Pancreas (tissue), 10 donors: ENCODE measurements at regions not wholly inside any gene's neighbourhood (a gene's known extent, or its start where the extent isn't known, plus 50 kb on each side); places are given as distances from the start of the nearest gene placed in this dataset.
"Not testable (repeated sequence)": the region's sequence is repeated elsewhere in the genome, so short reads cannot be mapped to it uniquely, and the experiment has no call there.

ENCODE experiments used
- ATAC-seq, 4 donors: fragments of 200-7000 bp; cut with Tn5 transposase; one replicate each; pipeline versions ENCODE4 v1.8.0 to v1.9.1; 2020; ENCODE audit warnings: mild to moderate bottlenecking in 4 of 4, moderate library complexity in 4 of 4
- DNase-seq, 6 donors: peaks; one replicate each; pipeline ENCODE4 v3.0.0-alpha.2; 2020
- FAIRE-seq: peaks from 2 replicates; lab custom pipeline; 2012; peaks lifted over from hg19 to GRCh38; lab: Jason Lieb, UNC
- H3K27ac ChIP-seq, 4 donors: fragments of 200-600 bp; sonication (generic); 1 replicate in 3 of 4; 2 replicates in 1 of 4; pipeline versions ENCODE4 v1.5.0 to v1.8.0; 2020
- H3K27me3 ChIP-seq, 4 donors: fragments of 200-600 bp; one replicate each; pipeline ENCODE4 v1.8.0; 2021
- H3K36me3 ChIP-seq, 3 donors: fragments of 200-600 bp; sonication (generic) in 1 of 3; one replicate each; pipeline versions ENCODE4 v1.5.0 to v1.8.0; 2020 to 2021
- H3K4me1 ChIP-seq, 3 donors: fragments of 200-600 bp; one replicate each; pipeline ENCODE4 v1.8.0; 2021
- H3K4me3 ChIP-seq, 4 donors: fragments of 200-600 bp; sonication (generic) in 2 of 4; one replicate each; pipeline versions ENCODE4 v1.5.0 to v1.8.0; 2020 to 2021
- H3K9me3 ChIP-seq, 4 donors: fragments of 200-600 bp; one replicate each; pipeline ENCODE4 v1.8.0; 2021
- CTCF ChIP-seq, 4 donors: fragments of 200-600 bp; sonication (generic) in 3 of 4; IDR thresholded peaks; one replicate each; pipeline versions ENCODE4 v1.5.0 to v1.8.0; 2021; ENCODE audit warnings: antibody characterized with exemption in 4 of 4
- WGBS, 2 donors: extraction: QIAGEN DNeasy Blood & Tissue Kit; methylation state at CpG; one replicate each; pipeline ENCODE4 v1.1.7; 2013; 5-methylcytosine and 5-hydroxymethylcytosine counted together
- intact Hi-C, 3 donors: fragments of 100-400 bp; cut with DNase I; formaldehyde crosslinking; loops; one replicate each; pipeline versions ENCODE4 v1.11.1 to v1.14.2; 2022
- donor health status: healthy with polysubstance abuse.
- donor health status: DM: no; HTN: no; CAD: no; lungs with moderate emphysema.
- donor health status: DM: no; HTN: no; CAD: no.
- donor health status: control.
- donor health status: control.
- donor health status: Bipolar disorder and iron deficiency.
- donor health status: DM: yes; HTN: yes; CAD: no.
- donor health status: DM: no; HTN: no; CAD: no.
- donor health status: DM: no; HTN: no; CAD: no.
- donor health status: DM: yes; HTN: yes; CAD: no.

DNA sequence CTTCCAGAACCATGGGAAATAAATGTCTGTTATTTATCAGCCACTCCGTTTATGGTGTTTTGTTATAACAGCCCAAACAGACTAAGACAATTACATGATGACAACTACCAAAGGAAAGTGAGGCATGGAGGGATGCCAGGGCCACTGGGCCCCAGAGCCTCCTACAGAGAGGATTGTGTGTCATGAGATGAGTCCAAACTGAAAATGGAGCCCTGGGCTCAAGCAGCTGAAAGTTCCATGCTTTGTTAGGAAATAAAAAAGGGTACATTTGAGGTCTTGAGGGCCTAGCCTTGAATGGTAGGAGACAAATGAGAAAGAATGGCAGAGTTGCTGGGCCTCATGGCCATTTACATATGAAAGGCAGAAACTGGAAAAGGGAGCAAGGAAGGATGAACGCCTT, 586.5 kb downstream of the CETN3 start:
- no peaks in the 10 kb centered on the region for H3K9me3 ChIP-seq
- H3K27me3 ChIP-seq = no peaks in the 10 kb centered on the region
- no peaks in the 10 kb centered on the region for H3K36me3 ChIP-seq
- H3K4me1 ChIP-seq = no peaks in the 10 kb centered on the region
- no peak for TF ChIP-seq CTCF (IDR thresholded peaks at IDR 0.05)
- DNase-seq (no peak), ATAC-seq (no peak), FAIRE-seq (no peak)
- WGBS, 2 donors = 78% methylated on average over 2 of the region's 2 CpGs
- no peak overlapping the region for H3K4me3 ChIP-seq
- no peak overlapping the region for H3K27ac ChIP-seq
- intact Hi-C loops = no loop called here

GRCh38 chr5:89817841-89818240, 591.7 kb downstream of the CETN3 start:
- no peak for TF ChIP-seq CTCF (IDR thresholded peaks at IDR 0.05)
- Histone ChIP-seq H3K4me1 (no peaks in the 10 kb centered on the region), H3K27me3 (no peaks in the 10 kb centered on the region), H3K9me3 (no peaks in the 10 kb centered on the region), H3K27ac (no peak overlapping the region), H3K4me3 (no peak overlapping the region), H3K36me3 (no peaks in the 10 kb centered on the region)
- ATAC-seq (no peak), DNase-seq (no peak), FAIRE-seq (no peak)
- intact Hi-C loops = no loop called here
- 40 to 53% methylated on average over 4 of the region's 4 CpGs for WGBS, 2 donors

DNA sequence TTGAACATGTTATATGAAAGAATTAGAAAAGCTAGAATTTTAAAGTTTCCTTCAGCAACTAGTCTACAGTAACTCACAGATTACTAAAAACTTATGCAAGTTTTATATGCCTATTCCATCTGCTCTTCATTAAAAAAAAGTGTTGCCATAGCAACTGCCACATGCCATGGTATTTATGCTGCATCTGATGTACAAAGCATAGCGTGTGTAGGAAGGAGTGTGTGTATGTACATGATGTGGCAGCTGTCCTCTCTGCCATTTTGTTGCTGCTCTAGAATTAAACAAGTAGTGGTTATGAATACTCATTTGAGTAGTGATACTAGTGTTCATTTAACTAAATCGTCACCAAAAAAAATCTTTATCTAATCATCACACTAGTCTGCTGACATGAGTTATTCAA, 593.5 kb downstream of the CETN3 start:
- no peaks in the 10 kb centered on the region for H3K4me1 ChIP-seq
- DNase-seq = no peak
- no peaks in the 10 kb centered on the region for H3K36me3 ChIP-seq
- H3K27ac ChIP-seq = no peak overlapping the region
- intact Hi-C loops = no loop called here
- TF ChIP-seq CTCF (IDR thresholded peaks at IDR 0.05) = no peak
- no peak overlapping the region for H3K4me3 ChIP-seq
- no peak for ATAC-seq
- H3K27me3 ChIP-seq = no peaks in the 10 kb centered on the region
- FAIRE-seq = no peak
- WGBS, 2 donors = 74 to 89% methylated on average over 2 of the region's 2 CpGs
- no peaks in the 10 kb centered on the region for H3K9me3 ChIP-seq

- 86 to 87% methylated on average over 5 of the region's 5 CpGs for WGBS, 2 donors
- H3K36me3 ChIP-seq, H3K4me3 ChIP-seq, intact Hi-C loops, FAIRE-seq, ATAC-seq, H3K9me3 ChIP-seq, H3K27ac ChIP-seq, H3K4me1 ChIP-seq, H3K27me3 ChIP-seq: not testable (repeated sequence)
- peak in 1 of 6 donors; percentile 25 for DNase-seq
Observed at GRCh38 chr5:89800735-89801134, 608.8 kb downstream of the CETN3 start.

DNA sequence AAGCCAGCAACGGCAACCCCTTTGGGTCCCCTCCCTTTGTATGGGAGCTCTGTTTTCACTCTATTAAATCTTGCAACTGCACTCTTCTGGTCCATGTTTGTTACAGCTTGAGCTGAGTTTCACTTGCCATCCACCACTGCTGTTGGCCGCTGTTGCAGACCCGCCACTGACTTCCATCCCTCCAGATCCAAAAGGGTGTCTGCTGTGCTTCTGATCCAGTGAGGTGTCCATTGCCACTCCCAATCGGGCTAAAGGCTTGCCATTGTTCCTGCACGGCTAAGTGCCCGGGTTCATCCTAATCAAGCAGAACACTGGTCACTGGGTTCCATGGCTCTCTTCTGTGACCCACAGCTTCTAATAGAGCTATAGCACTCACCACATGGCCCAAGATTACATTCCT, 615.1 kb downstream of the CETN3 start:
- ATAC-seq, intact Hi-C loops, H3K4me1 ChIP-seq, H3K27ac ChIP-seq, FAIRE-seq, H3K9me3 ChIP-seq, H3K36me3 ChIP-seq, H3K27me3 ChIP-seq, H3K4me3 ChIP-seq: not testable (repeated sequence)
- 90 to 91% methylated on average over 6 of the region's 6 CpGs for WGBS, 2 donors
- peak in 1 of 6 donors; percentile 9 for DNase-seq

DNA sequence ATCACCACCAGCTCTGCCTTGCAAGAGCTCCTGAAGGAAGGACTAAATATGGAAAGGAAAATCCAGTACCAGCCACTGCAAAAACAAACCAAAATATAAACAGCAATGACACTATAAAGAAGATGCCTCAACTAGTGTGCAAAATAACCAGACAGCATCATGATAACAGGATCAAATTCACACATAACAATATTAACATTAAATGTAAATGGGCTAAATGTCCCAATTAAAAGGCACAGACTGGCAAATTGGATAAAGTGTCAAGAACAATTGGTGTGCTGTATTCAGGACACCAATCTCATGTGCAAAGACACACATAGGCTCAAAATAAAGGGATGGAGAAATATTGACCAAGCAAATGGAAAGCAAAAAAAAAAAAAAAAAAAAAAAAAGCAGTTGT, 629.8 kb downstream of the CETN3 start:
- H3K9me3 ChIP-seq, DNase-seq, intact Hi-C loops, H3K4me3 ChIP-seq, H3K4me1 ChIP-seq, H3K36me3 ChIP-seq, H3K27me3 ChIP-seq, ATAC-seq, H3K27ac ChIP-seq, FAIRE-seq: not testable (repeated sequence)

- Histone ChIP-seq H3K27me3 (no peaks in the 10 kb centered on the region), H3K36me3 (no peaks in the 10 kb centered on the region), H3K4me1 (no peaks in the 10 kb centered on the region), H3K4me3 (no peak overlapping the region), H3K9me3 (no peaks in the 10 kb centered on the region), H3K27ac (no peak overlapping the region)
- DNase-seq = peak in 1 of 6 donors; percentile 35
- ATAC-seq = no peak
- no peak for FAIRE-seq
- 97 to 98% methylated on average over 13 of the region's 13 CpGs for WGBS, 2 donors
- intact Hi-C loops = no loop called here
- no peak for TF ChIP-seq CTCF (IDR thresholded peaks at IDR 0.05)
Observed at GRCh38 chr5:89777758-89778157, 631.8 kb downstream of the CETN3 start.
